ENCODE measurements at regions not wholly inside any gene's neighbourhood (a gene's known extent, or its start where the extent isn't known, plus 50 kb on each side); places are given as distances from the start of the nearest gene placed in this dataset.
"Not testable (repeated sequence)": the region's sequence is repeated elsewhere in the genome, so short reads cannot be mapped to it uniquely, and the experiment has no call there.

- H3K27ac ChIP-seq: no peak overlapping the region
- no peak overlapping the region for H3K4me2 ChIP-seq
- TF ChIP-seq Cebpa-rat (IDR thresholded peaks at IDR 0.05): no peak
- no peaks in the 10 kb centered on the region for H4K20me1 ChIP-seq
- peaks cover 9% of the 10 kb centered on the region for H3K9me3 ChIP-seq
- no peak overlapping the region for H3K4me3 ChIP-seq
- H3K9ac ChIP-seq: no peak overlapping the region
- no peaks in the 10 kb centered on the region for H3K4me1 ChIP-seq
- no peaks in the 10 kb centered on the region for H3K27me3 ChIP-seq
- H3K36me3 ChIP-seq: no peaks in the 10 kb centered on the region
Observed at GRCh38 chr6:12640438-12640837, 76.1 kb upstream of the PHACTR1 start.

GRCh38 chr6:12641785-12642184 lies 74.8 kb upstream of the PHACTR1 start:
- H3K4me1 ChIP-seq, H3K27ac ChIP-seq, H3K4me2 ChIP-seq, H4K20me1 ChIP-seq, H3K9ac ChIP-seq, H3K27me3 ChIP-seq, H3K4me3 ChIP-seq, H3K9me3 ChIP-seq, H3K36me3 ChIP-seq: not testable (repeated sequence)

- no peak for TF ChIP-seq Cebpa-rat (IDR thresholded peaks at IDR 0.05)
- H3K9me3 ChIP-seq: peaks cover 6% of the 10 kb centered on the region; the same call in 1 of the 2 replicates
Observed at GRCh38 chr6:12645941-12646340, 70.6 kb upstream of the PHACTR1 start.

GRCh38 chr6:12648171-12648570 lies 68.4 kb upstream of the PHACTR1 start:
- no peak overlapping the region for H3K27ac ChIP-seq

More at GRCh38 chr6:12645941-12646340, 70.6 kb upstream of the PHACTR1 start:
- no peaks in the 10 kb centered on the region for H4K20me1 ChIP-seq
- H3K4me1 ChIP-seq: no peaks in the 10 kb centered on the region
- H3K4me3 ChIP-seq: no peak overlapping the region
- no peak overlapping the region for H3K27ac ChIP-seq
- no peaks in the 10 kb centered on the region for H3K36me3 ChIP-seq
- H3K9ac ChIP-seq: no peak overlapping the region
- no peak overlapping the region for H3K4me2 ChIP-seq
- H3K27me3 ChIP-seq: no peaks in the 10 kb centered on the region

GRCh38 chr6:12649325-12649724 lies 67.2 kb upstream of the PHACTR1 start:
- Histone ChIP-seq H3K9me3 (no peaks in the 10 kb centered on the region), H3K27ac (no peak overlapping the region), H3K4me2 (no peak overlapping the region), H3K27me3 (no peaks in the 10 kb centered on the region), H3K4me1 (no peaks in the 10 kb centered on the region), H3K4me3 (no peak overlapping the region), H3K36me3 (no peaks in the 10 kb centered on the region), H3K9ac (no peak overlapping the region), H4K20me1 (no peaks in the 10 kb centered on the region)
- TF ChIP-seq Cebpa-rat (IDR thresholded peaks at IDR 0.05): no peak

More at GRCh38 chr6:12648171-12648570, 68.4 kb upstream of the PHACTR1 start:
- Histone ChIP-seq H3K4me3 (no peak overlapping the region), H3K4me2 (no peak overlapping the region), H3K9me3 (no peaks in the 10 kb centered on the region), H4K20me1 (no peaks in the 10 kb centered on the region), H3K27me3 (no peaks in the 10 kb centered on the region), H3K9ac (no peak overlapping the region), H3K4me1 (no peaks in the 10 kb centered on the region), H3K36me3 (no peaks in the 10 kb centered on the region)
- TF ChIP-seq Cebpa-rat (IDR thresholded peaks at IDR 0.05): no peak; the same call in 1 of the 2 replicates

- TF ChIP-seq Cebpa-rat (IDR thresholded peaks at IDR 0.05): no peak
- peaks cover 6% of the 10 kb centered on the region; the same call in 1 of the 2 replicates for H3K4me1 ChIP-seq
- H3K4me2 ChIP-seq: no peak overlapping the region
- no peaks in the 10 kb centered on the region for H3K36me3 ChIP-seq
- H3K4me3 ChIP-seq: no peak overlapping the region
- no peak overlapping the region for H3K9ac ChIP-seq
- no peaks in the 10 kb centered on the region for H3K9me3 ChIP-seq
- no peaks in the 10 kb centered on the region for H4K20me1 ChIP-seq
- H3K27me3 ChIP-seq: no peaks in the 10 kb centered on the region
- H3K27ac ChIP-seq: no peak overlapping the region
Observed at GRCh38 chr6:12653486-12653885, 63.1 kb upstream of the PHACTR1 start.

GRCh38 chr6:12654107-12654506 lies 62.5 kb upstream of the PHACTR1 start:
- no peak overlapping the region for H3K27ac ChIP-seq
- H3K4me3 ChIP-seq: no peak overlapping the region
- no peaks in the 10 kb centered on the region for H3K27me3 ChIP-seq
- H3K36me3 ChIP-seq: no peaks in the 10 kb centered on the region
- H3K4me2 ChIP-seq: no peak overlapping the region
- H3K9me3 ChIP-seq: no peaks in the 10 kb centered on the region
- H3K9ac ChIP-seq: no peak overlapping the region
- TF ChIP-seq Cebpa-rat (IDR thresholded peaks at IDR 0.05): no peak
- H4K20me1 ChIP-seq: no peaks in the 10 kb centered on the region
- peaks cover 6% of the 10 kb centered on the region; the same call in 1 of the 2 replicates for H3K4me1 ChIP-seq

- H3K4me2 ChIP-seq: no peak overlapping the region
- no peak for TF ChIP-seq Cebpa-rat (IDR thresholded peaks at IDR 0.05)
- no peak overlapping the region for H3K27ac ChIP-seq
- H4K20me1 ChIP-seq: no peaks in the 10 kb centered on the region
- H3K9me3 ChIP-seq: no peaks in the 10 kb centered on the region
- H3K9ac ChIP-seq: no peak overlapping the region
- H3K4me1 ChIP-seq: peaks cover 6% of the 10 kb centered on the region; the same call in 1 of the 2 replicates
- H3K27me3 ChIP-seq: no peaks in the 10 kb centered on the region
- H3K36me3 ChIP-seq: no peaks in the 10 kb centered on the region
- no peak overlapping the region for H3K4me3 ChIP-seq
Observed at GRCh38 chr6:12654514-12654913, 62.1 kb upstream of the PHACTR1 start.

GRCh38 chr6:12656906-12657305 lies 59.7 kb upstream of the PHACTR1 start:
- TF ChIP-seq Cebpa-rat (IDR thresholded peaks at IDR 0.05): no peak
- H3K27ac ChIP-seq: no peak overlapping the region
- no peak overlapping the region for H3K4me2 ChIP-seq
- no peaks in the 10 kb centered on the region for H4K20me1 ChIP-seq
- H3K9me3 ChIP-seq: no peaks in the 10 kb centered on the region
- H3K4me1 ChIP-seq: peaks cover 6% of the 10 kb centered on the region; the same call in 1 of the 2 replicates
- no peaks in the 10 kb centered on the region for H3K27me3 ChIP-seq
- no peak overlapping the region for H3K9ac ChIP-seq
- no peaks in the 10 kb centered on the region for H3K36me3 ChIP-seq
- no peak overlapping the region for H3K4me3 ChIP-seq

- Histone ChIP-seq H3K9me3 (no peaks in the 10 kb centered on the region), H3K27me3 (no peaks in the 10 kb centered on the region)
Observed at GRCh38 chr6:12657884-12658283, 58.7 kb upstream of the PHACTR1 start.

More at GRCh38 chr6:12657884-12658283, 58.7 kb upstream of the PHACTR1 start:
- TF ChIP-seq Cebpa-rat (IDR thresholded peaks at IDR 0.05): no peak
- Histone ChIP-seq H3K4me2 (no peak overlapping the region), H3K36me3 (no peaks in the 10 kb centered on the region), H3K27ac (no peak overlapping the region), H4K20me1 (no peaks in the 10 kb centered on the region), H3K9ac (no peak overlapping the region), H3K4me3 (no peak overlapping the region), H3K4me1 (peaks cover 6% of the 10 kb centered on the region; the same call in 1 of the 2 replicates)

All from BLaER1 (cell line).